KMS-11 (cell line): ENCODE measurements at regions not wholly inside any gene's neighbourhood (a gene's known extent, or its start where the extent isn't known, plus 50 kb on each side); places are given as distances from the start of the nearest gene placed in this dataset.

ENCODE experiments used
- H2AFZ ChIP-seq: fragments of 200-600 bp; sonication (generic); 2 replicates; pipeline ENCODE4 v1.6.1; 2016; ENCODE audit warnings: antibody characterized with exemption, mixed run types, low read depth
- H3K27ac ChIP-seq: fragments of 200-600 bp; sonication (generic); 2 replicates; pipeline ENCODE4 v1.6.1; 2016; ENCODE audit warnings: mild to moderate bottlenecking, mixed run types
- H3K27me3 ChIP-seq: fragments of 200-600 bp; sonication (generic); 2 replicates; pipeline ENCODE4 v1.6.1; 2017; ENCODE audit warnings: mild to moderate bottlenecking, low read depth, mixed run types, moderate library complexity; ENCODE audit not compliant: insufficient read depth
- H3K36me3 ChIP-seq: fragments of 200-600 bp; sonication (generic); 2 replicates; pipeline ENCODE4 v1.6.1; 2017; ENCODE audit warnings: mild to moderate bottlenecking, mixed run types; ENCODE audit not compliant: insufficient read depth
- H3K4me1 ChIP-seq: fragments of 200-600 bp; sonication (generic); 2 replicates; pipeline ENCODE4 v1.6.1; 2016; ENCODE audit warnings: mild to moderate bottlenecking, low read depth, mixed run types; ENCODE audit not compliant: poor library complexity, severe bottlenecking
- H3K4me2 ChIP-seq: fragments of 200-600 bp; sonication (generic); 2 replicates; pipeline ENCODE4 v1.7.0; 2016; ENCODE audit warnings: mild to moderate bottlenecking, mixed run types
- H3K4me3 ChIP-seq: fragments of 200-600 bp; sonication (generic); IDR thresholded peaks from 2 replicates; pipeline ENCODE4 v1.6.1; 2017; ENCODE audit warnings: low read depth, low read length, mixed read lengths; ENCODE audit not compliant: insufficient read depth
- H3K79me2 ChIP-seq: fragments of 200-600 bp; sonication (generic); 2 replicates; pipeline ENCODE4 v1.6.1; 2016; ENCODE audit warnings: low read depth, mixed run types; ENCODE audit not compliant: insufficient read depth
- H3K9ac ChIP-seq: fragments of 200-600 bp; sonication (generic); 2 replicates; pipeline ENCODE4 v1.6.1; 2016; ENCODE audit warnings: mild to moderate bottlenecking, mixed run types
- H4K20me1 ChIP-seq: fragments of 200-600 bp; sonication (generic); 2 replicates; pipeline ENCODE4 v1.6.1; 2016; ENCODE audit warnings: mild to moderate bottlenecking, mixed run types; ENCODE audit not compliant: insufficient read depth
- TF ChIP-seq, protein P1 (sequence below): fragments of 200-600 bp; sonication (generic); conservative IDR thresholded peaks from 2 replicates; pipeline ENCODE4 v1.6.1; 2017; ENCODE audit warnings: low read depth, mild to moderate bottlenecking, antibody characterized with exemption, low read length, moderate library complexity, mixed read lengths

DNA sequence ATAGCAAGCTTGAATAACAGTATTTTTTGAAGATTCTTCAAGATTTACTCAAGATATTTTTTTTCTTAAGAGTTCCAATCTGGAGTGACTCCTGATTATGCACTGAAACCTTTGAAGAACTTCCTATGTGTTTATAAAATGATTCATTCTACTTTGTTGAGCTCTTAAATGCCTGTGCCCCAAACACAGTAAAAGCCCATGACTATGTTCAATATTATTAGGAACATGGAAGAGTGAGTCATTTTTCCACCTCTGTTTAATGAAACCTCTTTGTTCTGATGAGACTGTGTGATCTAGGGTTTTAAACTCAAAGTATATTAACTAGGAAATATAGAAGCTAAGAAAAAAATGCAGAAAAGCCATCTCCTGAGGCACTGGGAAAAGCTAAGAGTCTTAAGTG, 415.0 kb upstream of the FBXO33 start:
- Histone ChIP-seq H3K27me3 (no peaks in the 10 kb centered on the region), H3K4me3 (no peak overlapping the region), H2AFZ (no peak overlapping the region), H4K20me1 (no peaks in the 10 kb centered on the region), H3K79me2 (no peaks in the 10 kb centered on the region), H3K27ac (no peak overlapping the region), H3K4me1 (peaks cover 11% of the 10 kb centered on the region), H3K9ac (no peak overlapping the region), H3K4me2 (no peak overlapping the region), H3K36me3 (no peaks in the 10 kb centered on the region)
- TF ChIP-seq, protein P1, sequence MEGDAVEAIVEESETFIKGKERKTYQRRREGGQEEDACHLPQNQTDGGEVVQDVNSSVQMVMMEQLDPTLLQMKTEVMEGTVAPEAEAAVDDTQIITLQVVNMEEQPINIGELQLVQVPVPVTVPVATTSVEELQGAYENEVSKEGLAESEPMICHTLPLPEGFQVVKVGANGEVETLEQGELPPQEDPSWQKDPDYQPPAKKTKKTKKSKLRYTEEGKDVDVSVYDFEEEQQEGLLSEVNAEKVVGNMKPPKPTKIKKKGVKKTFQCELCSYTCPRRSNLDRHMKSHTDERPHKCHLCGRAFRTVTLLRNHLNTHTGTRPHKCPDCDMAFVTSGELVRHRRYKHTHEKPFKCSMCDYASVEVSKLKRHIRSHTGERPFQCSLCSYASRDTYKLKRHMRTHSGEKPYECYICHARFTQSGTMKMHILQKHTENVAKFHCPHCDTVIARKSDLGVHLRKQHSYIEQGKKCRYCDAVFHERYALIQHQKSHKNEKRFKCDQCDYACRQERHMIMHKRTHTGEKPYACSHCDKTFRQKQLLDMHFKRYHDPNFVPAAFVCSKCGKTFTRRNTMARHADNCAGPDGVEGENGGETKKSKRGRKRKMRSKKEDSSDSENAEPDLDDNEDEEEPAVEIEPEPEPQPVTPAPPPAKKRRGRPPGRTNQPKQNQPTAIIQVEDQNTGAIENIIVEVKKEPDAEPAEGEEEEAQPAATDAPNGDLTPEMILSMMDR = no peak

DNA sequence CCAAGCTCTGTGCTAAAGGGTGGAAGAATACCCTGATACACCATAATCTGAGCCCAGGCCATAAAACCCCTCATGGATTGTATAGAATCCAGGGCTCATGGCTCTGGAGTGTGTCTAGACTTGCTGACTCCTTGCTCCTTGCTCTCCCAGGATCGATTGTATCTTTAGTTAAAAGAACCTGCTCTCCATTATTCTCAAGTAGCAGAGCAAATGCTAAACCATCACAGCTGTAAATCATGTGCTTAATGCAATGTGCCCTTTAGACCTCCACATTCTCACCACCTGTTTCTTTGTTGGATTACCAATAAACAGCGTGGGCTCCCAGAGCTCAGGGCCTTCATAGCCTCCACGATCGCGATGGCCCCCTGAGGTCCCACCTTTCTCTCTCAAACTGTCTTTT, 411.6 kb upstream of the FBXO33 start:
- Histone ChIP-seq H4K20me1 (no peaks in the 10 kb centered on the region), H3K36me3 (no peaks in the 10 kb centered on the region), H3K4me1 (peaks cover 38% of the 10 kb centered on the region), H3K79me2 (no peaks in the 10 kb centered on the region), H2AFZ (no peak overlapping the region), H3K4me3 (no peak overlapping the region), H3K9ac (no peak overlapping the region), H3K27ac (no peak overlapping the region), H3K27me3 (no peaks in the 10 kb centered on the region), H3K4me2 (no peak overlapping the region)
- TF ChIP-seq, protein P1 = no peak

DNA sequence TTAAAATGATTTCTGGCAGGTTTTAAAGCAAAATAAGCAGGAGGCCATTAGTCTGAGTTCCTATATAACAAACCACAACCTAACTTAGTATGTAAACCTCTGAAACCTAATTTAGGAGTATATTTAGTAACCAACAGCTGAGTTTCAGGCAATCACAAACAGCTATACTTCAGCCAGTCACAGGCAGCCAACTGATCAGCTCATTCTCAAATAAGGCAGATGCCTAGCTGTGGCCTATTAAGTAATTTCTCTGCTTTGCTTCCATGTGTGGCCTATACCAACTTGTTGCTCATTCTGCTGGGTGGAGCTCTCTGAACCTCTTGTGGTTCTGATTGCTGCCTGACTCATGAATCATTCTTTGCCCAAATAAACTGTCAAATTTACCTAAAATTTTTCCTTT, 408.9 kb upstream of the FBXO33 start:
- peak overlapping the region; percentile 48 for H3K27ac ChIP-seq
- peak overlapping the region; percentile 4; the same call in 1 of the 2 replicates for H2AFZ ChIP-seq
- H4K20me1 ChIP-seq = no peaks in the 10 kb centered on the region
- H3K27me3 ChIP-seq = no peaks in the 10 kb centered on the region
- peak overlapping the region; percentile 73 for H3K4me2 ChIP-seq
- no peaks in the 10 kb centered on the region for H3K79me2 ChIP-seq
- H3K9ac ChIP-seq = no peak overlapping the region
- peaks cover 38% of the 10 kb centered on the region for H3K4me1 ChIP-seq
- no peak overlapping the region for H3K4me3 ChIP-seq
- H3K36me3 ChIP-seq = no peaks in the 10 kb centered on the region
- TF ChIP-seq, protein P1 = no peak

DNA sequence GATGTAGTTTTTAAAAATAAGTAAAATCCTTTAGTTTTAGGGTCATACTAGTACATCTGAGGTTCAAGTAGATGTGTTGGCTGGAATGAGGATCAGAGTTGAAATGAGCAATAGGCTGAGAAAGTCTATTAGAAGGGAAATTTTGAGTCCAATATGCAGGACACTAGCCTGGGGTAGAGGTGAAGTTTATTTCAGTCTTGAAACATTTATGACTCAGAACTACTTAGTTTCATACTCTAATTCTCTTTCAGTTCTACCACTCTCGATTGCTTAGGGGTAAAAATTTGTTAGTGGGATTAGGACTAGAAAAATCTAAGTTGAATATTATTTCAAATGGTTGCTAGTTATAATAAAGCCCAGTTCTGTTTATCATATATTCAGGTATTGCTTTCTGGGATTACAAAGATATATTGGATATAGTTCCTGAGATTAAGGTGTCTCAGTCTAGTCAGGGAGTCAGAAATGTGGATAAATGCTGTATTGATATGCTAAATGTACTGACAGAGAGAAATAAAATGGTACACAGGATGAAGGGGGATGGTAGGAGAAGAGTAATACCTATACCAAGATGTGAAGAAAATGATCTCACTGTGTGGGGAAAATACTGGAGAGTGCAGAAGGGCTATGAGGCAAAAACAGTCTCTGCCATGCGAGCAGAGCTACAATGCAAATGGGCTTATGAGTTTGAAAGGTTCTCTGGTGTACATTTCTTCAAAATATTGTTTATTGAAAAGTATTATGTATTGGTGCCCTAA, 395.8 kb upstream of the FBXO33 start:
- Histone ChIP-seq H3K9ac (no peak overlapping the region), H4K20me1 (no peaks in the 10 kb centered on the region), H3K4me2 (peak overlapping the region; percentile 39; the same call in 1 of the 2 replicates), H3K4me3 (no peak overlapping the region), H3K36me3 (no peaks in the 10 kb centered on the region), H3K4me1 (peaks cover 16% of the 10 kb centered on the region), H2AFZ (no peak overlapping the region), H3K27me3 (no peaks in the 10 kb centered on the region), H3K79me2 (no peaks in the 10 kb centered on the region), H3K27ac (no peak overlapping the region)
- TF ChIP-seq, protein P1 = no peak
